Stimulated activated CD8-positive, alpha-beta memory T cell treated with anti-CD3 and anti-CD28 coated beads, Interleukin-12 subunit alpha, Interleukin-12 subunit beta, amount 100 ng/mL, for 4 hours (primary cell): ENCODE measurements at regions not wholly inside any gene's neighbourhood (a gene's known extent, or its start where the extent isn't known, plus 50 kb on each side); places are given as distances from the start of the nearest gene placed in this dataset.

Experiments used
- DNase-seq: peaks from one replicate; pipeline ENCODE4 v3.0.0-alpha.2; 2020; ENCODE audit warnings: low read depth

DNA sequence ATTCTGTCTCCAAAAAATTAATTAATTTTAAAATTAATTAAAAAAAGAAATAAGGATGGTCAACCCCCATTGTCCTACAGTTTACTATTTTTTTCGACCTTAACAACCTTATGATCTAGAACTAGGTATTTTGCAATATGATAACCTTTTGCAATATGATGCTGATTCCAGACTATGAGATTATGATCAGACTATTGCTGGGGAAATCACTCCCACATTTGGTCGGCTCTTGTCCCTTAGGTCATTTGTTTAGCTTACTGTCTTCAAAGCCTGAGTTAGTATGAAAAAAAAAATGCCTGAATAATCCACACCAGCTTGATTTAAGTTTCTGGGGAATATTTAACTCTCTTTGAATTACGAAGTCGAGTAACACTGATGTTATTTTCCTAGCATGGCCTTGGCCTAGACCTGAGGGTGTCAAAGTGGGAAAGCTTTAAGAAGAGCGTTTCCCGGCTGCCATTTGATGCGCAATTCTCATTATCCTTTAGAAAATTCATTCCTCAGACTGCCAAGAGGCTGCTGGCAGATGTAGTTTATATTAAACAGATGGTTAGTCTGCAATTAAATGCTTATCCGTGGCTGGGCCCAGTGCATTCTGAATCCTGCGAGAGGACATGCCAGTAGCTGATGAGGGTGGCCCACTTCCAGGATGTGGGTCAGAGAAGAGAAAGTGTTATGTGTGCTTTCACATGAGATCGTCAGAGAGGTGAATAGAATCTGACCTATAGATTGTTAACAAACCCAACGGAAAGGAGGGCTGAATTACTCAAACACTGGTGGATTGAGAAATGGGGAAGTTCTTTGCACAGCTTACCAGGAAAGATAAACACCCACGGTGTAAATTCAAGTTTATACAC is 496.0 kb upstream of the THBS1 start:
- no peak for DNase-seq

DNA sequence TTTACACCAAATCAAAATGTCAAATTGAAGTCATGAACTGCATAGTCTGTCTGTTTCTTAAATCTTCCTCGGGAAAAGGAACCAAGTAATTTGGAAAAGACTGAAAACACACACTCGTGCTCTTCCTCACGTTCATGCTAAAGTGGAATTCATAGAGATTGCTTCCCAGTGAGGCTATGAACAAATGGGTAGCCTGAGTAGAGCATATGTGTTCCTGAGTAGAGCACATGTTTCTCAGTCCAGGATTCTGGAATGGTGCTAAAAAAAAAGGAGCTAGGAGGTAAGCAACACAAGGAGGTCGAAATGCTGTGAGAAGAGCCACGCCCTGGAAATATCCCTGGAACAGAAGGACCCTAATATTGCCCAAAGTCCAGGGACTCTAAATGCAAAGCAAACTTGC is 494.2 kb upstream of the THBS1 start:
- no peak for DNase-seq

DNA sequence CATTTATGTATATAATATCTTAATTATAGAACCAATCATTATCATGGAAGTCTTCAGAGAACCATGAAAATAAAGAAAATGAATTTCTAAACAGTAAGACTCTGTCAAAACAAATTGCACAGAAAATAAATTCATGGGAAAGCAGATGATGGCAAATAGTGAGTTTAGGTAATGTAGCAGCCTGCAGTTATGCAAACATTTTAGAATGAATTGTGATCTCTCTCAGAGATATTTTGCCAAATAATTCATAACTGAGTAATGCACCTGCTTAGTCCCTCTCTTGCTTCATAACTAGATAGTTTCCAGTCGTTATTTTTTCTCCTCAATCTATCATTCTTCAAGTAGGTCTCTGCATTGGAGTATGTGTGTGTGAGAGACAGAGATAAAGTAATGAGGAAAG is 492.7 kb upstream of the THBS1 start:
- no peak for DNase-seq

DNA sequence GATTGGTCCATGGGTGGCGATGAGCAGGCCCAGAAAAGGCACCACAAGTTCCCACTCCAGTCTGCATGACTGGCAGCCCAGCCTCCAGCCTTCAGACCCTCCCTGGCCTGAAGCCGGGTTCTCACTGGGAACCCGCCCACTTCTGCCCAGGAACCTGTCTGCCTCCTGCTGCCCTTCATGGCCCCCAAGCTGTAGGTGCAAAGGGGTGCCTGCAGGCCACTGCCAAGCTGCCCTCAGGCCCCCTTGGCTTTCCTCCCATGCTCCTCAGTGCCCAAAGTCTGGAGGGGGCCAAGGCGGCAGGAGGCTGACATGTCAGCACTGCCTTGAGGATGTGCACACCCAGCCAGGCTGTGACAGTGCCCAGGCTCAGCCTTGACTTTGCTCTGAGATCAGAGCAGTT is 488.5 kb upstream of the THBS1 start:
- no peak for DNase-seq

DNA sequence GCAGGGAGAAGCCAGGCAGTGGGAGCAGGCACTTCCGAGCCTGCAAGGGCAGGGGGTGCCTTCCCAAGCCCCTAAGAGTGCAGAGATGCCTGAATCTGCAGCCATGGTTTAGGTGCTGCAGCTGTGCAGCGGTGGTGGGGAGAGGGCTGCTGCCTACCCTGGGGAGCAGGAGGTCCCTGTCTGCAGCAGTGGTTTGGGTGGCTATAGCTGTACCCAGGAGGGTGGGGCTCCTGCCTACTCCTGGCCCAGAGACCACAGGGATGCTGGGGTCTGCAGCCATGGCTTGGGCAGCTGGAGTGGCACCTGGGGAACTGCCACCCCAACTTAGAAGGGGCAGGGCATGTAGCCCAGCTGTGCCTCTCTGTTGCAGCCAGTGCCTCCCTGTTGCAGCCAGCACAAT is 488.1 kb upstream of the THBS1 start:
- no peak for DNase-seq

DNA sequence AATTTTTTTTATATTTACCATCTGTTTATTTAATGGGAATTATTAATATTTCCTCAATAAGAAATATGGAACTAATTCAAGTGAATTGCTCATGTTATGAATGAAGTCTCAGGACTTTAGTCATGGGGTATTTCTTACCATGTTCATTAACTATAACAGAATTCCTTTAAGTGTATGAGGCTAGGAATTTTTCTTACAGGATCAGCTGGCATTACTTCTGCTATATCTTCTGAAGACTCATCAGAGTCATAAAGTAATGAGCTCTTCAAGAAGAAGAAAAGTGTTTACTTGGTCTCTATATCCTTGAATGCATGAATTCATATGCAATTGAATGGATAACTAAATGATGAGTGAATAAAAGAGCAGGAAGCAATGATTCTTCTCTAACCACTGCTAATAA is 486.8 kb upstream of the THBS1 start:
- DNase-seq, result no peak

DNA sequence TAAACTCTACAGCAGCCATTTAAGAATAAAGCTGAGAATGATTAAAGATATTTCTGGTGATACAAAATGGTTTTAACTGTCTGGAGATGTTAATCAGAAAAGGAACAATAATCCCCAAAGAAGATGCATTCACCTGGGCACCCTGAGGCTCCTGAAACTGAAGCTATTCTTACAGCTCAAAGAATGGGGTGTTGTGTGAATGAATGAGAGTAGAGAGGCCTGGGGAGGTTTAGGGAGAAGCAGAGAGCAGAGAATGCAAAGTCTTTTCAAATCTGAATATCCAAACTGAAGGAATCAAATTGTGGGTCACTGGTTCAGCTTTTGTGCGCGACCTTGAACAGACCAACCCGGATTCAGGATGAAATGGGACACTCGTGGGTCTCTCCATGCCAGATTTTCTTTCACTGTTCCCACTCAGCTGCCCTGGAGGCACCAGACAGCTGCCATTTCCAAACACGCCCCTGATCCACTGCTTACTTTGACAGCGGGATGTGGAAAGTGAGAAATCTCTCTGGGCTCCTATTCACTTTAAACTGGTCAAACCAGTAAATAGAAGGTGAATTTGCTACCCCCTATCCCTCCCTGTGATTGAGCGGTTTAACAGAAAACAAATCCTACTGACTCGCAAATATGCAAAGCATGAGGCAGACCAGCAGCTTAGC is 485.5 kb upstream of the THBS1 start:
- no peak for DNase-seq

DNA sequence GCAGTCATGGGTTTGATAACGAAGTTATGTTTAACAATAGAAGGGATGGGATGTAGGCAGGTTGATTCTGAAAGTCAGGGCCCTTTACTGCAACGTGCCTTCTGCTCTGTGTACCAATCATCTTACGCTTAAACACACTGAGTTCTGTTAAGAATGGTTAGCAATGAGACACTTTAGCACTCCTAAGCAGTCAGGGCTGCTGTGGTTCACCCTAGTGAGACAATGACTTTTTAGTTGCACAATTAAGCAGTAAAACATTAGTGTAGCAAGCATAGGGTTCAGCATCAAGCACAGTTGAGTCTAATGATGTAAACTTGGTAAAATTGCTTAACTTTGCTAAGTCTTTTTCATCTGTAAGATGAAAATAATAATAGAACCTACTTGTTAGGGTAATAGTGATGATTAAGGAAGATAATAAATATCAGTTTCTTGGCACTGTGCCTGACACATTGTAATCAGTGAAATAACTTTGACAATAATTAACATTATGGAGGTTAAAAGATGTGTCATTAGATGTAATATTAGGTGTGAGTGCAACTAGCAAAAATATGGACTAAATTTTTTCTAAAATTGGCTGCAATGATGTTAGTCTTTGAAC is 484.2 kb upstream of the THBS1 start:
- DNase-seq, result no peak

DNA sequence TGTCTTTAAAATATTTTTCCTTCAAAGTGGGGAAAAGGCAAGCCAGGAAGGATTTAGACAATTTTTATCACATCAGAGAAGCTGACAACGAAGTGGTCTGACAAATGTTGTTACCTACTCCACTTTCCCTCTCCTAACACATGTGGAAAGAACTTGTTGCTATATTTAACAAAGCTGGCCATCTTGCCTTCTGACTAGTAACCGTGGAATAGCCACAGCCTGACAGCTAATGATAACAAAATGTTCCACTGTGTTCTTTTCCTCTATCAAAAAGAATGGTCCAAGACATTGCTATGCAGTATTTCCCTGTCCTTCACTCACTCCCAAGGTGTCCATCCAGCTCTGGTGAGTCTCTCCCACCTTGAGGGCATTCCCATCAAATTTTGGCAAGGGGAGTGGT is 481.4 kb upstream of the THBS1 start:
- DNase-seq, result no peak

DNA sequence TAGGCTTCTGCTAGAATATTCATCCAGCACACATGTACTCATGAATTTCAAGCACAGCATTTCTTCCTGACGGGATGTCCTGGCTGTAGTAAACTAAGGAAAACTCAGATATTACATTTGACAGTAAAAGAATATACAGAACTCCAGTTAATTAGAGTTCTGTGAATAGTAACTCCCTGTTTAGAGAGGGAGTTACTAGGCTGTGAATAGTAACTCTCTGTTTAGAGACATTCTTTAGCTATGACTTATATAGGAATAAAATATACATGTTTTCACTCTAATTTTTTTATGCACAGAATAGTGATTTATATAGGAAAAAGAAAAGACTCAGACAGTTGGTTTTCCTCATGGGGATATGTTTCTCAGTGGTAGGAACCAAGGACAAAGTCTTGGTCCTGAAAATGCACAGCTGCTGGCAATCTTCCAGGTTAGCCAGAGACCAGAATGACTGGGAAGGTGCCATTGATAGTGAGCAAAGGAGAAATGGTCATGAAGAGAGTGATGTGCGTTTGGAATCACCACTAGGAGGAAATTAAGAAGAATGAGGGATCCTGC is 480.7 kb upstream of the THBS1 start:
- DNase-seq, result no peak

DNA sequence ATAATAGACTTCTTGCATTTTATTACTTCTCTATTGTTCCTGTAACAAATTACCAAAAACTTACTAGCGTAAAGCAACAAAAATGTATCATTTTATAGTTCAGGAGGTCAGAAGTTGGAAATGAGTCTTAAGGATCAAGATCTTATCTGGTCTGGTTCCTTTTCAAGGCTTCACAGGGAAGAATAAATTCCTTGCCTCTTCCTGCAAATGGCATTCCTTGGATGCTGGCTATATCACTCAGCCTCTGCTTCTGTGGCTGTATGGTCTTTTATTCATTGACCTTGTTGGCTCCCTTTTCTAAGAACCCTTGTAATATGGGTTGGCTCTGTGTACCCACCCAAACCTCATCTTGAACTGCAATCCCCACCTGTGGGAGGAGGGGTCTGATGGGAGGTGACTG is 478.4 kb upstream of the THBS1 start:
- DNase-seq, result no peak

DNA sequence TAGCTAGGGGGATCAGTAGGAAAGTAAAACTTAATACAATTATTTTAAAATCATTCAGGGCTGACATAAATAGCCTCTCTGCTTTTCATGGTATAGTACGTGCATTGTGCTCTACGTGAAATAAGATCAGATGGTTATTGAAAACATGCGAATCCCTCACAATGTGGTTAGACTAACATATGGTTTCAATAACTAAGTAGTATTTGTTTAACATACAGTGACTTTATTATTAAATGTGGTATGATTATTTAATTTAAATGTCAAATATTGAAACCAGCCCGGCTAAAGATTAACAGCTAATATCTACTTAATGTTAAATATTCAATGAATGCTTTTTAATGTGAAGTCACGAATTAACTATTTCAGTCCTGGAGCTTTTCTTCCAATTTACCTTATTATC is 473.9 kb upstream of the THBS1 start:
- no peak for DNase-seq

DNA sequence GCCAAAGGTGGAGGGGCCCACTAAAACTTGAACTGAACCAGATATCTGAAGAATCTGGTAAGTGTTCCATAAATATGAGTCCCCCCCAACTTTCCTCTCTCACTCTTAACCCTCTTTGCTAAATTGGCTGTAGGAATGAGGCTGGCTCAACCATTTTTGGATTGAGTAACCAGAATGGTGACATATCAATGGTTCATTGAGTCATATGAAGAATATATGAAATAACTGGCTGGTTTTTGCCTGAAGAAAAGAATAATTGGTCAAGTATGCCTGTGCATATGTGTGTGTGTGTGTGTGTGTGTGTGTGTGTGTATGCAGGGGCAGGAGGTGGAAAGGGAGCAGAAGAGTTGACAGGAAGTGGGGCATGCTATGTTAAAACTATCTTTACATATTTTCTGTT is 472.9 kb upstream of the THBS1 start:
- no peak for DNase-seq

DNA sequence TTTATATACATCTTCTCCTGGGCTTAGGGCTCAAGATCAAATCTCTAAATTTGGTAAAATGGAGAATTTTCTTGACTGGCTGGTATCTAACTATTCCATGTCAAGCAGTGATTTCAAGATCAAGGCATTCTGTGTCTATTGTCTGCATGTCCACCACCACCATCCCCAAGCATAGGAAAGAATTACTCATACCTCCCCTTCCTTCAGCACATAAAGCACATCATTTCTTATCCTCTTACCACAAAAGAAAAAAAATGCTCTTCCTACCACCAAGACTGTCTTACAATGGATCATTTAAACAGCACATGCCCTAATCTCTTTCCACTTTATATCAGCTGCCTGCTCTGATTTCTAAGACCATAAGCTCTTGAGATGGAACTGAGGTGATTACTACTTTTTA is 470.5 kb upstream of the THBS1 start:
- DNase-seq, result no peak

DNA sequence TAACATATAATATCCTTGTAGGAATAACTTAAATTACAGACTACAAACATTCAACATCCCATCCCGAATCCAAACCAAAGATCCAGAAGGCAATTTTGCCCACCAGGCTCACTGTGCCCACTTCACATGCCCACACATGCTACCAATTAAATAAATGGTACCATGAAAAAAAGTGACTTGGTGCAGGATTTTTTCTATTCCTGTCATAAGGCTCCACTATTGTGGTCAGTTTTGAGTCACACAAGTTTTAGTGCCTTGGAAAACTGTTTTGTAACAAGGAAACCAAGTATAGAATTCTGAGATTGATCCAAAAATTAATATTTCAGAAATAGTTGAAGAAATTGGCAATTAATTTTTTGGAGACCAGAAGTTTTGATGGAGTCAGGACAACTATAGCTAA is 470.1 kb upstream of the THBS1 start:
- DNase-seq, result no peak

DNA sequence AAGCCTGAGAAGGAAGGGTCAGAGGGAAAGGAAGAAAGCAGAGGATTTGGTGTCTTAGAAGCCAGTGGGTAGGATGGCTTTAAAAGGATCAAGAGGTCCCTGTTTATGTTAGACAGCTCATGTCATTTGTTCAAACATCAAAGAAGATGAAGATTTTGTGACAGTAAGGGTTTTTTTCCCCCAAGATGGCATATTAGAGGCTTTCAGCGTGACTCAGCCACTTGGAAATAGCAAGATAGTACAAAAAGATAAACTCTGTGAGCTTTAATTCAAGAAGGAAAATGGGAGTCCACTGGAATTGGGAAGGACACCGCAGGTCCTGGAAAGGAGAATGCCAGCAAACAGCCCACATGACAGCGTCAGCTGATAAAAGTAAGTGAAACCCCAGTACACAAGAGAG is 467.1 kb upstream of the THBS1 start:
- DNase-seq, result no peak

DNA sequence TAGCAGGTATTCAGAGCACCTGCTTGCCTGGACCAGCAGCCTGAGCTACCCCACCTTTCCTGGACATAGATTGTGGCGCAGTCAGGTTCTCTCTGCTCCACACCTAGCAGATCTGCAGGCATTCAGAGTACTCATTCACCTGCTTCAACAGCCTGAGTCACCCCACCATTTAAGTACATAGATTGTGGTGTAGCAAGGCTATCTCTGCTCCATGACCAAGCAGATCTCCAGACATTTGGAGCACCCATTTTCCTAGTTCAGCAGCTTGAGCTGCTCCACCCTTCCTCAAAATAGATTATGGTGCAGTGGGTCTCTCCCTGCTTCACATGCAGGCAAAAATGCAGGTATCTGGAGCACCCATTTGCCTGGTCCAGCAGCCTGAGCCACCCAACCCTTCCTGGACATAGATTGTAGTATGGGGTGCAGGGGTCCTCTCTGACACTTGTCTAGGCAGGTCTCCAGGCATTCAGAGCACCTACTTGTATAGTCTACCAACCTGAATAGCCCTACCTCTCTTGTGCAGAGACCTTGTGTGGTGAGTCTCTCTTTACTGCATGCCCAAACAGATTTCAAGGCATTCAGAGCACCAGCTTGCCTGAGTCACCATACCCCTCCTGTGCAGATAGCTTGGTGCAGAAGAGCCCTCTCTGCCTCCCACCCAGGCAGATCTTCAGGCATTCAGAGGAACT is 466.0 kb upstream of the THBS1 start:
- DNase-seq, result no peak

DNA sequence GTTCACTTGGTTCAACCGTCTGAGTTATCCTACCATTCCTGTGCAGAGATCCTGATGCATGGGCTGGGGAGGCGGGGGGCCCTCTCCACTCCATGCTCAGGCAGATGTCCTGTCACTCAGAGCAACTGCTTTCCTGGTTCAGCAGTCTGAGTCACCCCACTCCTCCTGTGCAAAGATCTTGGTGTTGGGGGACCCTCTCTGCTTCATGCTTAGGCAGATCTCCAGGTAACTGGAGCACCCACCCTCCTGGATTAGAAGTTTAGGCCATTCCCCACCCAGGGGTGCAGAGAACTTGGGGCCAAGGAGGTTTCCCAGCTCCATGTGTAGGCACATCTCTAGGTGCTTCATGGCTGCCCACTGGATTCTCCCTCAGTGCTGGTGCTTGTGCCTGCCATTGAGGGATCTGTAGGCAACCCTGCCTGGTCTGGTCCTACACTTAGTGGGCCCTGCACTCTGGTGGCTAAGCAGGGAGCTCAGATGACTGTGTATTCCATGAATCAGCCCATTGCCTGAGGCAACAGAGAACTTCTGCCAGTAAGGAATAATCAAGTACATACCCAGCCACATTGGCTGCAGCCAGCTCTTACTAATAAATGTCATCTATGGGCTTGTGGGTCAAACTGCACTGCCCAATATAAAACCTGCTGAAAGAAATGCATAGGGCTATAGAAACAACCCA is 465.4 kb upstream of the THBS1 start:
- DNase-seq, result no peak

DNA sequence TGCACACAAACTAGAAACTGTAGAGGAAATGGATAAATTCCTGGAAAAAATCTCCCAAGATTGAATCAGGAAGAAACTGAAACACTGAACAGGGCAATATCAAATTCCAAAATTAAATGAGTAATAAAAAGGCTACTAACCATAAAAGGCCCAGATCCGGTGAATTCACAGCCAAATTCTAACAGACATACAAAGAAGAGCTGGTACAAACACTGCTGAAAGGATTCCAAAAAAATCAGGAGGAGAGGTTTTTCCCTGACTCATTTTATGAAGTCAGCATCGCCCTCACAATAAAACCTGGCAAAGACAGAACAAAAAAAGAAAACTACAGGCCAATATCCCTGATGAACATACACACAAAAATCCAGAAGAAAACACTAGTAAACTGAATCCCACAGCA is 462.4 kb upstream of the THBS1 start:
- no peak for DNase-seq

DNA sequence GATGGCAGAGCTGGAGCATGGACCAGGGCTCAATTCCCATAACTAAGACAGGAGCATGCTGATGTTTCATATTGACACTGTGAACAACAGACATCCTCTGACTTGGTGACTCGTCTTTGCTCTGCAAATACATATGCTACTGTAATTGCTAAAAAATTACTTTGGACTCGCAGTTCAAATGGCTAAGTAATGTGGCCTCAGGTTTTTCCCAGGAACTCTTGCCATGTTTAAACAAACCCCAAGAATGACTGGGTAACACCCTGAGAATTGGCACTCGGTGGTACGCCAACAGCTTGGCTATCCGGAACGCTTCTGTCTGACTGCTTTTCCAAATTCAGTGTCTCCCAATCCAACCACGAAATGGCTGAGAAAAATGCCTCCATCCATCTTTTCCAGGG is 456.7 kb upstream of the THBS1 start:
- DNase-seq, result no peak

DNA sequence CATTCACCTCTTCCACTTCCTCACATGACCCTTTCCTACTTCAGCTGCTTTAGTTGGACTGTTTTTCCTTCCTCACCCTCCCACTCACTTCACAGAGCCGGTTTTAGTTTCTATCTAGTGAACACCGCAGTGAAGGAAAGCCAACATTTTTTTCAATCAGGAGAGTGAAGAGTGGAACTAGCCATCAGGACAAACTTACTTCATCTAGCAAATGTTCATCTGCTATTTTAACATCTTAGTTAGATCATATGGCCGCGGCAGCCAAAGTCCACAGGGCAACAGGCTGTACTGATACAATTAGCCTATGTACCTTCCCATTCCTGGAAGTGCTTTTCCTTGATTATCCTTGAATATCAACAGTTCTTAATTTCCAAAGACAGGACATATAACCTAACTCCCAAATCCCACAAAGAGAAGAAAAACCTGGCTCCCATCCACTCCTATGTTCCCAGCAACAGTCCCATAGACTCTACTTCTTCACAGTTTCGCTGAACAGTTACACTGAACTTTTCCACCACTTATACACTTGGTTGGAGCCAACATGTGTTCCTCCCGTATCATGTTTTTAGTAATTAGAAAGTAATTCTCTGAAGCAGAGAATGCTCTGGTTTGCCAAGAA is 456.2 kb upstream of the THBS1 start:
- no peak for DNase-seq

DNA sequence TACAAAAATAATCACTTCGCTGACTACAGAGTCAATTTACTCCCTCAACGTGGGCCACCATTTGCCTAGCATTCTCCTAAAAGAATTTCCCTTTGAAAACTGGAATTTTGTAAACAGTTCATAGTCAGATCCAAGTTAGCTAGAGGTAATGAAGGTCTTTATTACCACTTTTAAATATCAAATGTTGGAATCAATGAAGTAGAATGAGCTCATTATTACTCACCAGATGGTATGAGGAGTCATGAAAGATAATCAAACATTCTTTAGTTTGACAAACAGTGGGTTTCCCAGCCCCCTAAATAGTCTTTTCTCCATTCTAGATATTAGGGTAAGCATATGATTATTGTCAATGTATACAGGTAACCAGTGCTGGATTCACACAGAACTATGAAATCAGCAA is 455.7 kb upstream of the THBS1 start:
- DNase-seq, result no peak
